HG03520 (cell line): ENCODE measurements at regions not wholly inside any gene's neighbourhood (a gene's known extent, or its start where the extent isn't known, plus 50 kb on each side); places are given as distances from the start of the nearest gene placed in this dataset.
"Not testable (repeated sequence)": the region's sequence is repeated elsewhere in the genome, so short reads cannot be mapped to it uniquely, and the experiment has no call there.

Experiments used
- ATAC-seq: cut with Tn5 transposase; IDR thresholded peaks from one replicate; pipeline ENCODE4 v1.9.1; 2021; ENCODE audit warnings: mild to moderate bottlenecking, moderate library complexity; ENCODE audit not compliant: unreplicated experiment

DNA sequence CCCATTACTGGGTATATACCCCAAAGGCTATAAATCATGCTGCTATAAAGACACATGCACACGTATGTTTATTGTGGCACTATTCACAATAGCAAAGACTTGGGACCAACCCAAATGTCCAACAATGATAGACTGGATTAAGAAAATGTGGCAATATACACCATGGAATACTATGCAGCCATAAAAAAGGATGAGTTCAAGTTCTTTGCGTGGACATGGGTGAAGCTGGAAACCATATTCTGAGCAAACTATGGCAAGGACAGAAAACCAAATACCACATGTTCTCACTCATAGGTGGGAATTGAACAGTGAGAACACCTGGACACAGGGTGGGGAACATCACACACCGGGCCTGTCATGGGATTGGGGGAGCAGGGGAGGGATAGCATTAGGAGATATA, 54.4 kb upstream of the MUCL1 start:
- ATAC-seq, result not testable (repeated sequence)

DNA sequence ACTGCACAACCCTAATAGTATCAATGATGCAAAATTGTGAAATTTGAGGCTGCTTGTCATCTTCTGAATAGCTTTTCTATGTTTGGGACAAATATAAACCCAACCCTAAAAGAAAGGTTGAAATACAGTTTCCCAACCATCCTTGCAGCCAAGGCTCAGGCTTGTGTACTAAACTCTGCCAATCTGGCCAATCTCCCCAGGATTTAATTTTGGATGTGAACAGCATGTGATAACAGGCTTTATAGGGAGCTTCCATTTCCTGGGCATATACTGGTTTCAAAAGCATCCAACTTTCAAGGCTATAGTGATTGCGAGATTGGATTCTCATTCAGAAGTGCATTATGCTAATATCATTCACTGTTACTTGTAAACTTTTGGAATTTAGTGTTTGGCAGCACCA, 55.7 kb upstream of the MUCL1 start:
- ATAC-seq, result no peak

- ATAC-seq, result no peak
These were observed 57.3 kb upstream of the MUCL1 start for GRCh38 chr12:54796991-54797390.

DNA sequence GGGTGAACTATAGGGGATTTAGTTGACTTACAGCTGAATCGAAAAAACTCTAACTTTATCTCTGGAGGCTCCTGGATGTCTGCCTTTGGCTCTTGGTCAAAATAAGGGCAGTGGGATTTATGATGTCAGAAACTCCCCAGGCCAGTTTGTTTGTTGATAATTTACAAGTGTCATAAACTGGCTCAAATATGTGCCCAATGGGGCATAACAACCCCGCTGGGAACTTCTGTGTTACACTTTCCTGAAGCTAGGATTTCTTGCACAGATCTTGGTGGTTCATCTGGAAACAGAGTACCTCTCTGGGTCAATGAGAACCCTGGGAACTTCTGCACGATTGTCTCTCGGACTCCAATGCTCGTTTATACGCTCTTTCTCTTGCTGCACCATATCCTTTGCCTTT, 58.7 kb upstream of the MUCL1 start:
- no peak for ATAC-seq

DNA sequence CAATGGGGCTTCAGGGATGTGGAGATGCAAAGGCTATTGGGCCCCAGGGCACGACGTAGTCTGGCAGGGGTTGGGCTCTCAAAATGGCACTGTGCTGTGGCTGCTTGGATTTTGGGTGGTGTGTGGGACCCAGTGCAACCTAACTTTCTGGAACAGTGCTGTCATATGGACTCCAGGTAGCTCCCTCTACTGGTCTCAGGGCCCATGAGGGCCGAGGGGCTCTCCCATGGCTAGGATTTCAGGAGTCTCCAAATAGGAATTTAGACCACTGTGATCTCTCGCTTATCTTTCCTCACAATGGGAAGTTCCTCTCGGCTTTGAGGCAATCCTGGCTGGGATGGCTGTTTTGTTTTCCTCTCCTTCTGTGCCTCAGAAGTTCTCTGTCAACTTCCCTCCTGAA, 68.2 kb upstream of the MUCL1 start:
- no peak for ATAC-seq

DNA sequence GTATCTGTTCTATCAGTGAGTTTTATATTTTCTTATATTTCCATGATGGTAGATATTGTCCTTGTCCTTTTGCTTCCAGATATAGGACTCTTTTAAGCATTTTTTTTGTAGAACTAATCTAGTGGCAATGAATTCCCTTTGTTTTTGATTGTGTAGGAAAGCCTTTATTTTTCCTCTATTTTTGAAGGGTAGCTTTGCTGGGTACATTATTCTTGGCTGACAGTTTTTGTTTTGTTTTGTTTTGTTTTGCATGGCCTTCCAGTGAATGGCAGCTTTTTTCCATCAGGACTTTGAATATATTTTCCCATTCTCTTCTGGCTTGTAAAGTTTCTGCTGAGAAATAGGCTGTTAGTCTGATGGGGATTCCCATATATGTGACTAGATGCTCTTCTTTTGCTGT, 70.2 kb upstream of the MUCL1 start:
- no peak for ATAC-seq

DNA sequence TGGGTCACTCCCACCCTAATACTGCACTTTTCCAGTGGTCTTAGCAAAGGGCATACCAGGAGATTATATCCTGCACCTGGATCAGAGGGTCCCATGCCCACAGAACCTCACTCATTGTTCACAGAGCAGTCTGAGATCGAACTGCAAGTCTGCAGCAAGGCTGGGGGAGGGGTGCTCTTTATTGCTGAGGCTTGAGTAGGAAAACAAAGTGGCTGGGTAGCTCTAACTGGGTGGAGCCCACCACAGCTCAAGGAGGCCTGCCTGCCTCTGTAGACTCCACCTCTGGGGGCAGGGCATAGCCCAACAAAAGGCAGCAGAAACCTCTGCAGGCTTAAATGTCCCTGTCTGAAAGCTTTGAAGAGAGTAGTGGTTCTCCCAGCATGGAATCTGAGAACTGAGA, 77.3 kb upstream of the MUCL1 start:
- ATAC-seq, result not testable (repeated sequence)

DNA sequence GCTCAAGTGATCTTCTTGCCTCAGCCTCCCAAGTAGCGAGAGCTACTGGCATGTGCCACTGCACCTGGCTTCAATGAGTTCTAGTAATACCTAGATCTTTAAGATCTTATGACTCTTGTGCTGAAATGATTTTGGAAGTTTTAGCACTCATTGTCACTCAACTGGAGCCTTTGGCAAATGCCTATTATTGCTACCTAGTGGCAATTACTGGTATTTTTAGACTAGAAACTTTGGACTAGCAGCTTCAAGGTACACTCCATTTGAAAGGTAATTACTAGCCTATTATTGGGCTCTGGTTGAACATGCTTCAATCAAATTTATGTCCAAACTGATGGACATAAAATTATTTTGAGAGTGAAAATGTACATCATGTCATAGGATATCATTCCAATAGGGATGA, 80.7 kb upstream of the MUCL1 start:
- no peak for ATAC-seq

GRCh38 chr12:54765652-54766051, 88.7 kb upstream of the MUCL1 start:
- no peak for ATAC-seq

GRCh38 chr12:54762390-54762789, 91.9 kb upstream of the MUCL1 start:
- no peak for ATAC-seq

DNA sequence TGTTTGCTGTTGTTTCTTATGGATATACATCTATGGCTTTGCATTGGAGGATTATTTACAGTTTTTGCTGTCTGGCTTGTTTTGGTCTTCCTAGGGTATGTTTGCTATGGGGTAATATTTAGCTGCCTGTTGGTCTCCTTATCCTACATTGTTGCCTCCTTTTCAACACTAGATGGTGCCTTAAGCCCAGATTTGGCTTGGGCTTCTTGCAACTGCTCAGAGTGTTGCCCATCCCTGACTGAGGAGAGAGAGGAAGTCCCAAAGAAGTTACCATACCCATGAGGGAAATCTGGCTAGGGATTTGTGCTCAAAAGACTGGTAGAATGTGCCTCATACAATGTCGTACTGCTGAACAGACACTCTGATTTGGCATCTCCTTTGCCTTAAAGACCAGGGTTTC, 94.6 kb upstream of the MUCL1 start:
- no peak for ATAC-seq

- no peak for ATAC-seq
These were observed 102.8 kb upstream of the MUCL1 start for GRCh38 chr12:54751493-54751892.

- ATAC-seq, result peak; percentile 81
These were observed 101.1 kb upstream of the DCD start for GRCh38 chr12:54749191-54749818.

DNA sequence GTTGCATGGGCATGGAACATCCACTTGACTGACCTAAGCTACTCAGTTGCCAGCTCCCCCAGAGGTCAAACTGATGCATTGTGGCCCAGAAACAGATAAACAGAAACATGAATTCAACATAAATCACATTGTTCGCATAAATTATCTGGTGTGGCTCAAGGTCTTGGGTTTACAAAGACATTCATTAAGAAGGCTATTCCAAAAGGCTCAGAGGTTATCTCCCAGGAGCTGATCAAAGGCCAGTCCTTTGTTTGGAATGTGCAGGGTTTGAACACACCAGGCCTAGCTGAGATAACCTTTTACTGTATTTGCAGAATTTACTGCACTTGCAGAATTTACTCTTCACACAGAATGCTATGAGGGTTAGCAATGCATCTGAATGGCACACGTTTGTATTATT, 96.4 kb upstream of the DCD start:
- no peak for ATAC-seq

DNA sequence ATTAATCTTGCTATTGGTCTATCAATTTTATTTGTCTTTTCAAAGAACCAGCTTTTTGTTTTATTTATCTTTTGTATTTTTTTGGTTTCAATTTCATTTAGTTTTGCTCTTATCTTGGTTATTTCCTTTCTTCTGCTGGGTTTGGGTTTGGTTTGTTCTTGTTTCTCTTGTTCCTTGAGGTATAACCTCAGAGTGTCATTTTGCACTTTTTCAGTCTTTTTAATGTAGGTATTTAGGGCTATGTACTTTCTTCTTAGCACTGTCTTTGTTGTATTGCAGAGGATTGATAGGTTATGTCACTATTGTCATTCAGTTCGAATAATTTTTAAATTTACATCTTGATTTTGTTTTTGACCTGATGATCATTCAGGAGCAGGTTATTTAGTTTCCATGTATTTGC, 92.7 kb upstream of the DCD start:
- ATAC-seq, result no peak

DNA sequence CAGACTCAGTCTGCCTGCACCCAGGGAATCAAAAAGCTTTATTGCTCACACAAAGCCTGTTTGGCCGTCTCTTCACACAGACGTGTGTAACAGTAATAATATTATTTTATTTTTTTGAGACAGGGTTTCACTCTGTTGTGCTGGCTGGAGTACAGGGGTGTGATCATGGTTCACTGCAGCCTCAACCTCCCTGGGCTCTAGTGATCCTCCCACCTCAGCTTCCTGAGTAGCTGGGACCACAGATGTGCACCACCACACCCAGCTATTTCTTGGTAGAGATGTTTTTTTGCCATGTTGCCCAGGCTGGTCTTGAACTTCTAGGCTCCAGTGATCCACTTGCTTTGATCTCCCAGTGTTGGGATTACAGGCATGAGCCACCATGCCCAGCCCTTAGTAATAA, 88.4 kb upstream of the DCD start:
- ATAC-seq, result no peak

GRCh38 chr12:54734196-54734950, 86.2 kb upstream of the DCD start:
- no peak for ATAC-seq

- no peak for ATAC-seq
These were observed 77.2 kb upstream of the DCD start for GRCh38 chr12:54725233-54725843.

GRCh38 chr12:54723379-54724256, 75.5 kb upstream of the DCD start:
- ATAC-seq, result no peak

GRCh38 chr12:54721312-54721711, 73.1 kb upstream of the DCD start:
- no peak for ATAC-seq

DNA sequence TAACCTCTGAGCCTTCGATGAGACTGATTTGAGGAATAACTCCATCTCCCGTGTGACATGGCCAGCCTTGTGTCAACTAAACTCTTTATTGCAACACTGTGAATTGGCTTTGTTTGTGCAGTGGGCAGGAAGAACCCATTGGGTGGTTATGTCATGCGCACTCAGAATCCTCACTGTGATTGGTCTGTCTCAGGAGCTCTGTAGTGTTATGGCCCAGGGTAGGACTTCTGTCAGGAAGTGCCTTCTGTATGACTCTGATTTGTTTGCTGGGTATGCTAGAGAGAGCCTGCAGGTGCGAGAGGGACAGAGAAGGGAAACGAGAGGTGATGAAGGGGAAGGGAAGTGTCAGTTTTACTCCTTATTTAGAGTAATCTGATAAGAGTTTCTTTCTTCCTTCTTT, 71.5 kb upstream of the DCD start:
- no peak for ATAC-seq
